Liver (tissue), 7 donors: ENCODE measurements at regions not wholly inside any gene's neighbourhood (a gene's known extent, or its start where the extent isn't known, plus 50 kb on each side); places are given as distances from the start of the nearest gene placed in this dataset.

Experiments used
- DNase-seq: peaks from one replicate; pipeline ENCODE4 v3.0.0-alpha.2; 2017; ENCODE audit warnings: low spot score
- H3K27ac ChIP-seq, 2 donors: one replicate each; pipeline ENCODE4 v1.7.0; 2013; ENCODE audit warnings: inconsistent platforms in 2 of 2, low read length in 2 of 2, control low read depth in 1 of 2, low read depth in 1 of 2, mild to moderate bottlenecking in 1 of 2
- H3K27me3 ChIP-seq, 4 donors: one replicate each; pipeline versions ENCODE4 v1.6.1 to v1.7.0; 2013; ENCODE audit warnings: low read length in 3 of 4, inconsistent platforms in 1 of 4, mild to moderate bottlenecking in 1 of 4, moderate library complexity in 1 of 4; ENCODE audit not compliant: control insufficient read depth in 4 of 4, insufficient read depth in 4 of 4
- H3K36me3 ChIP-seq, 4 donors: one replicate each; pipeline versions ENCODE4 v1.6.1 to v1.7.0; 2013; ENCODE audit warnings: low read length in 3 of 4, mild to moderate bottlenecking in 3 of 4, low read depth in 1 of 4, moderate library complexity in 1 of 4; ENCODE audit not compliant: control insufficient read depth in 4 of 4, insufficient read depth in 3 of 4
- H3K4me1 ChIP-seq, 4 donors: one replicate each; pipeline versions ENCODE4 v1.6.1 to v1.7.0; 2013; ENCODE audit warnings: low read length in 3 of 4, mild to moderate bottlenecking in 3 of 4, moderate library complexity in 1 of 4; ENCODE audit not compliant: control insufficient read depth in 4 of 4, insufficient read depth in 4 of 4
- H3K4me3 ChIP-seq, 3 donors: one replicate each; pipeline versions ENCODE4 v1.6.1 to v1.7.0; 2013; ENCODE audit warnings: low read length in 3 of 3, control low read depth in 1 of 3, low read depth in 1 of 3, mild to moderate bottlenecking in 1 of 3
- H3K9ac ChIP-seq, 2 donors: one replicate each; pipeline ENCODE4 v1.7.0; 2013; ENCODE audit warnings: low read length in 2 of 2, mild to moderate bottlenecking in 2 of 2, moderate library complexity in 2 of 2, control low read depth in 1 of 2, low read depth in 1 of 2
- H3K9me3 ChIP-seq, 4 donors: one replicate each; pipeline versions ENCODE4 v1.6.1 to v1.7.0; 2013; ENCODE audit warnings: low read length in 3 of 4; ENCODE audit not compliant: control insufficient read depth in 4 of 4
- EGR1 ChIP-seq, 2 donors: IDR thresholded peaks; 2 replicates each; pipeline ENCODE4 v1.6.1; 2016 to 2018; ENCODE audit warnings: antibody characterized with exemption in 2 of 2, low read depth in 2 of 2
- FOXA2 ChIP-seq: IDR thresholded peaks from 2 replicates; pipeline ENCODE4 v1.6.1; 2016; ENCODE audit warnings: antibody characterized with exemption
- GABPA ChIP-seq, 2 donors: IDR thresholded peaks in 1 of 2; conservative IDR thresholded peaks in 1 of 2; 2 replicates each; pipeline ENCODE4 v1.6.1; 2016; ENCODE audit warnings: antibody characterized with exemption in 2 of 2, mild to moderate bottlenecking in 1 of 2, moderate library complexity in 1 of 2
- HNF4A ChIP-seq, 2 donors: conservative IDR thresholded peaks; 2 replicates each; pipeline ENCODE4 v1.6.1; 2016; ENCODE audit warnings: antibody characterized with exemption in 2 of 2, mild to moderate bottlenecking in 2 of 2
- HNF4G ChIP-seq: IDR thresholded peaks from 2 replicates; pipeline ENCODE4 v1.6.1; 2016; ENCODE audit warnings: antibody characterized with exemption
- JUND ChIP-seq, 2 donors: IDR thresholded peaks; 2 replicates each; pipeline ENCODE4 v1.6.1; 2016; ENCODE audit warnings: antibody characterized with exemption in 2 of 2
- MAX ChIP-seq: IDR thresholded peaks from 2 replicates; pipeline ENCODE4 v1.6.1; 2016; ENCODE audit warnings: antibody characterized with exemption
- NR2F2 ChIP-seq: IDR thresholded peaks from 2 replicates; pipeline ENCODE4 v1.6.1; 2016; ENCODE audit warnings: antibody characterized with exemption
- RAD21 ChIP-seq, 2 donors: IDR thresholded peaks; 2 replicates each; pipeline ENCODE4 v1.6.1; 2016; ENCODE audit warnings: antibody characterized with exemption in 2 of 2, mild to moderate bottlenecking in 2 of 2
- REST ChIP-seq: IDR thresholded peaks from 2 replicates; pipeline ENCODE4 v1.6.1; 2016; ENCODE audit warnings: antibody characterized with exemption, mild to moderate bottlenecking
- RXRA ChIP-seq, 2 donors: IDR thresholded peaks; 2 replicates each; pipeline ENCODE4 v1.6.1; 2017 to 2018; ENCODE audit warnings: antibody characterized with exemption in 2 of 2, mild to moderate bottlenecking in 1 of 2
- SP1 ChIP-seq: IDR thresholded peaks from 2 replicates; pipeline ENCODE4 v1.6.1; 2018; ENCODE audit warnings: antibody characterized with exemption, mild to moderate bottlenecking
- TAF1 ChIP-seq: conservative IDR thresholded peaks from 2 replicates; pipeline ENCODE4 v1.6.1; 2016; ENCODE audit warnings: antibody characterized with exemption, mild to moderate bottlenecking
- YY1 ChIP-seq: IDR thresholded peaks from 2 replicates; pipeline ENCODE4 v1.6.1; 2016; ENCODE audit warnings: antibody characterized with exemption, mild to moderate bottlenecking
- WGBS: extraction: QIAGEN DNeasy Blood & Tissue Kit; methylation state at CpG from one replicate; pipeline ENCODE4 v1.1.7; 2013; 5-methylcytosine and 5-hydroxymethylcytosine counted together
- TF ChIP-seq, protein P1 (sequence below): IDR thresholded peaks from 2 replicates; pipeline ENCODE4 v1.6.1; 2016; ENCODE audit warnings: antibody characterized with exemption
- TF ChIP-seq, protein P2 (sequence below): IDR thresholded peaks from 2 replicates; pipeline ENCODE4 v1.6.1; 2016; ENCODE audit warnings: antibody characterized with exemption
- donor health status: healthy.
- donor health status: healthy.
- donor health status: healthy.
- donor health status: healthy.

GRCh38 chr2:15861898-15862297 is 78.5 kb upstream of the MYCN start:
- H3K9ac ChIP-seq = no peak overlapping the region
- no peaks in the 10 kb centered on the region for H3K36me3 ChIP-seq
- H3K4me1 ChIP-seq = peaks cover 0 to 15% (median 11%) of the 10 kb centered on the region in 4 donors
- H3K9me3 ChIP-seq = no peaks in the 10 kb centered on the region
- no peak for DNase-seq
- H3K27ac ChIP-seq = no peak overlapping the region
- 74% methylated on average over 1 of the region's 1 CpG for WGBS
- H3K27me3 ChIP-seq = no peaks in the 10 kb centered on the region
- TF ChIP-seq MAX = peak; percentile 42
- peak in 1 of 2 donors; percentile 78 for TF ChIP-seq RXRA (IDR thresholded peaks at IDR 0.05)
- peak in 1 of 2 donors; percentile 45 for TF ChIP-seq JUND (IDR thresholded peaks at IDR 0.05)
- no peak for TF ChIP-seq TAF1
- peak; percentile 46 for TF ChIP-seq HNF4G
- no peak for TF ChIP-seq GABPA (IDR thresholded peaks at IDR 0.05 in 1 of 2, conservative IDR thresholded peaks at IDR 0.05 in 1 of 2)
- TF ChIP-seq, protein P1, sequence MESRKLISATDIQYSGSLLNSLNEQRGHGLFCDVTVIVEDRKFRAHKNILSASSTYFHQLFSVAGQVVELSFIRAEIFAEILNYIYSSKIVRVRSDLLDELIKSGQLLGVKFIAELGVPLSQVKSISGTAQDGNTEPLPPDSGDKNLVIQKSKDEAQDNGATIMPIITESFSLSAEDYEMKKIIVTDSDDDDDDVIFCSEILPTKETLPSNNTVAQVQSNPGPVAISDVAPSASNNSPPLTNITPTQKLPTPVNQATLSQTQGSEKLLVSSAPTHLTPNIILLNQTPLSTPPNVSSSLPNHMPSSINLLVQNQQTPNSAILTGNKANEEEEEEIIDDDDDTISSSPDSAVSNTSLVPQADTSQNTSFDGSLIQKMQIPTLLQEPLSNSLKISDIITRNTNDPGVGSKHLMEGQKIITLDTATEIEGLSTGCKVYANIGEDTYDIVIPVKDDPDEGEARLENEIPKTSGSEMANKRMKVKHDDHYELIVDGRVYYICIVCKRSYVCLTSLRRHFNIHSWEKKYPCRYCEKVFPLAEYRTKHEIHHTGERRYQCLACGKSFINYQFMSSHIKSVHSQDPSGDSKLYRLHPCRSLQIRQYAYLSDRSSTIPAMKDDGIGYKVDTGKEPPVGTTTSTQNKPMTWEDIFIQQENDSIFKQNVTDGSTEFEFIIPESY = no peak
- peak; percentile 26 for TF ChIP-seq SP1
- TF ChIP-seq FOXA2 = peak; percentile 34
- peak; percentile 43 for TF ChIP-seq YY1
- TF ChIP-seq, protein P2, sequence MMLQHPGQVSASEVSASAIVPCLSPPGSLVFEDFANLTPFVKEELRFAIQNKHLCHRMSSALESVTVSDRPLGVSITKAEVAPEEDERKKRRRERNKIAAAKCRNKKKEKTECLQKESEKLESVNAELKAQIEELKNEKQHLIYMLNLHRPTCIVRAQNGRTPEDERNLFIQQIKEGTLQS = no peak
- TF ChIP-seq HNF4A (conservative IDR thresholded peaks at IDR 0.05) = peak; percentile 79 to 86
- peak; percentile 29 for TF ChIP-seq REST
- no peak for TF ChIP-seq NR2F2
- H3K4me3 ChIP-seq = no peak overlapping the region

DNA sequence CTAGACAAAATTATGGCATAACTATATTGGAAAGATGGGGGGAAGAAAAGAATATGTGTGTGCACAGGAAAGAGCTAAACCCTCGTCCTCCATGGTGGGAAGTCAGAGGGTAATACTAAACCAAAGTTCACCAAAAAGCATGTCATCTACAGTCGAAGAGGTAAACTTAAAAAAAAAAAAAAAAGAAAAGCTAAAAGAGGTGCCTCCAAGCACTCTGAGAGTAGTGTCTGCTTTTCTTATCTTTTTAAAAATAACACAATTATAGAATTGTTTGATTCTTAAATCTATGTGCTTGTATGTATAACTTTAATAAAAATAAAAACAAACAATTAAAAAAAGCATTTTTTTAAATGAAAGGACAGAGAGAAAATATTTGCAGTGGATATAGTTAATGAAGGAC is 77.3 kb upstream of the MYCN start:
- 80% methylated on average over 2 of the region's 2 CpGs for WGBS
- H3K27me3 ChIP-seq = no peaks in the 10 kb centered on the region
- DNase-seq = no peak
- no peak overlapping the region for H3K27ac ChIP-seq
- H3K4me3 ChIP-seq = no peak overlapping the region
- no peaks in the 10 kb centered on the region for H3K36me3 ChIP-seq
- peaks cover 0 to 15% (median 11%) of the 10 kb centered on the region in 4 donors for H3K4me1 ChIP-seq
- H3K9ac ChIP-seq = no peak overlapping the region
- H3K9me3 ChIP-seq = no peaks in the 10 kb centered on the region
- TF ChIP-seq NR2F2 = no peak
- no peak for TF ChIP-seq RAD21 (IDR thresholded peaks at IDR 0.05)
- no peak for TF ChIP-seq TAF1
- no peak for TF ChIP-seq SP1
- TF ChIP-seq, protein P2 = no peak
- TF ChIP-seq REST = no peak
- no peak for TF ChIP-seq EGR1 (IDR thresholded peaks at IDR 0.05; ENCODE audit: low read depth in 2 of 2)
- TF ChIP-seq, protein P1 = no peak
- TF ChIP-seq FOXA2 = no peak
